ENCODE measurements at regions not wholly inside any gene's neighbourhood (a gene's known extent, or its start where the extent isn't known, plus 50 kb on each side); places are given as distances from the start of the nearest gene placed in this dataset.
"Not testable (repeated sequence)": the region's sequence is repeated elsewhere in the genome, so short reads cannot be mapped to it uniquely, and the experiment has no call there.

DNA sequence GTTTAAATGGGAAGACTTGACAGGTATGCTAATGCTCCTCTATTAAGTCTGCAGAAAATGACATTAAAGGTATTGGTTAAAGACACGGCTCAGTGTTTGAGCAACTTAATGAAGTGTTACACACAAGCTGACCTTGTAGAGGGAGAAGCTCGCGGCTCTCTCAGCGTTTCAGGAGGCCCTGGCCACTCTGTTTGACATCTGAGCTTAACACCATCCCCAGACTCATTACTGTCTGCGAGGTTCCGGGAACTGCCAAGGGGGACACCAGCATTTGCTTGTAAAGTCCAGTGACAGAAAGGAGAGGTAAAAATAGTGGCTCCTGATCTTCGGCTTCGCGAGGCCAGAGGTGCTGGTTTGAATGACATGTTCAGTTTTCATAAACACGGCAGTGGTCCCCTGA, 540.7 kb upstream of the CADM1 start:
- no peak for DNase-seq (ENCODE audit: low spot score)

DNA sequence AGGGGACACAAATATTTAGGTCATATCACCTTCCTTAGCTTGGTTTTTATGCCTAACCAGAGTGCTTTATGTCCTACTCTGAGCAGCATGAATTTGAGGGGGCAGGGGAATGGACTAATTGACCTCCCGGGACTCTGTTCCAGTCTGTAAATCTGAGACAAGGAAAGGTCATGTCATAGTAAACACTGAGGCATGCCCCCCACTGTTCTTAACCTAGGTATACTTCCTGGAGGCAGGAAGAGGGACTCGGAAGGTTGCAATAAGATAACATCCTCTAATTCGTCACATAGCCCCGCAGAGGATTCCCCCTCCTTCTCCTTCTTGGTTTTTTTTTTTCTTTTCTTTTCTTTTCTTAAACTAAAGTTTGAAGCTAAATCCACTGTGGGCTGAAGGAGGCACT, 540.3 kb upstream of the CADM1 start:
- no peak for DNase-seq (ENCODE audit: low spot score)

GRCh38 chr11:116043857-116044256, 539.6 kb upstream of the CADM1 start:
- no peak for DNase-seq (ENCODE audit: low spot score)

DNA sequence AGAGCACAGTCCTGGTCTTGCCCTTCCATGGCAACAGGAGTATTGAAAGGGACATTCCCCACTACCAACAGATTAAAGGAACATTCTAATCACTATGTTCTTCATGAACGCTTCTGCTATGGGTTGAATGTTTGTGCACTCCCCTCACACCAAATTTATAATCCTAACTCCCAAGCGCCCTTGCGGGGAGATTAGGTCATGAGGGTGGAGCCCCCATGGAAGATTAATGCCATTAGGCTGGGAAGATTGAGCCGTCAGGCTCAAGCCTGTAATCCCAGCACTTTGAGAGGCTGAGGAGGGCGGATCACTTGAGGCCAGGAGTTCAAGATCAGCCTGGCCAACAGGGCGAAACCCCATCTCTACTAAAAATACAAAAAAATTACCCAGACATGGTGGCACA, 538.8 kb upstream of the CADM1 start:
- not testable (repeated sequence) for DNase-seq (ENCODE audit: low spot score)

GRCh38 chr11:116042146-116042545, 537.9 kb upstream of the CADM1 start:
- no peak for DNase-seq (ENCODE audit: low spot score)

- DNase-seq (ENCODE audit: low spot score), result no peak
These were observed 533.6 kb upstream of the CADM1 start for GRCh38 chr11:116037861-116038260.

- DNase-seq (ENCODE audit: low spot score), result no peak
These were observed 531.8 kb upstream of the CADM1 start for GRCh38 chr11:116035977-116036376.

GRCh38 chr11:116033931-116034553, 529.8 kb upstream of the CADM1 start:
- DNase-seq (ENCODE audit: low spot score), result no peak

GRCh38 chr11:116030697-116031331, 526.6 kb upstream of the CADM1 start:
- DNase-seq (ENCODE audit: low spot score), result no peak

DNA sequence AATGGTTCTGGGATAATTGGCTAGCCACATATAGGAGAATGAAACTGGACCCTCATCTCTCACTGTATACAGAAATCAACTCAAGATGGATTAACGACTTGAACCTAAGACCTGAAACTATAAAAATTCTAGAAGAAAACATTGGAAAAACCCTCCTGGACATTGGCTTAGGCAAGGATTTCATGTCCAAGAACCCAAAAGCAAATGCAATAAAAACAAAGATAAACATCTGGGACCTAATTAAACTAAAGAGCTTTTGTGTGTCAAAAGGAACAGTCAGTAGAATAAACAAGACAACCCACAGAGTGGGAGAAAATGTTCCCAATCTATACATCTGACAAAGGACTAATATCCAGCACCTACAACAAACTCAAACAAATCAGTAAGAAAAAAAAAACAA, 524.3 kb upstream of the CADM1 start:
- not testable (repeated sequence) for DNase-seq (ENCODE audit: low spot score)

DNA sequence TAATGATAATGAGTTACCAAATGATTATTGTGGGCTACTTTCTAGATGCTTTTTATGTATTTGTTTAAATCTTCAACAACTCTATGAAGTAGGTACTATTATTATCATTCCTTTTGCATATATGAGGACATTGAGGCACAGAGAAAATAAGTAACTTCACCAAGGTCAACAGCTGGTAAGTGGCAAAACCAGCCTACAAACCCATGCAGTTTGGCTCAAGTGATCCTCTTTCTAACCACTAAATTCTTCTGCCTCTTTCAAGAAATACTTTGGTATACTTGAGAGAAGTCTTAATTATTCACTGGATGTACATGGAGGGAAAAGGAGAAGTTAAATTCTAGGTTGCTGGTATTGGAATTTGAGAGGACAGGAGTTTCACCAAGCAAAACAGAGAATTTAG, 495.2 kb upstream of the CADM1 start:
- no peak for DNase-seq (ENCODE audit: low spot score)

DNA sequence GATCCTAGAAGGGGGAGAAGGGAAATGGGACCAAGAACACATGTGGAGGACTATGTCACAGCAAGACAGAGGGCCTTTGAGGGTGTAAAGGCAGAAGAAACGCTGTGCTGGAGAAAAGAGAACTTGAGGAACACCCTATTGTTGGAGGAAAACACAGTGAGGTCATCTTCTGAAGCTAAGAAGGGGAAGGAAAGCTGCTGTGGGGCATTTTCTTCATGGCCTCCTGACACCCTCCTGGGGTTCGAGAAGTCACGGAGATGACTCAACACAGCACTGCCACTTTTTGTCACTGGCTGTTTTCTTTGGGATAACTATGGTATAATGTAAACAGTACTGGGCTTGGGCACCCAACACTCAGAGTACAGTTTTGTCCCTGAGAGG, 492.6 kb upstream of the CADM1 start:
- no peak for DNase-seq (ENCODE audit: low spot score)

GRCh38 chr11:115996125-115996807, 492.1 kb upstream of the CADM1 start:
- DNase-seq (ENCODE audit: low spot score), result no peak

DNA sequence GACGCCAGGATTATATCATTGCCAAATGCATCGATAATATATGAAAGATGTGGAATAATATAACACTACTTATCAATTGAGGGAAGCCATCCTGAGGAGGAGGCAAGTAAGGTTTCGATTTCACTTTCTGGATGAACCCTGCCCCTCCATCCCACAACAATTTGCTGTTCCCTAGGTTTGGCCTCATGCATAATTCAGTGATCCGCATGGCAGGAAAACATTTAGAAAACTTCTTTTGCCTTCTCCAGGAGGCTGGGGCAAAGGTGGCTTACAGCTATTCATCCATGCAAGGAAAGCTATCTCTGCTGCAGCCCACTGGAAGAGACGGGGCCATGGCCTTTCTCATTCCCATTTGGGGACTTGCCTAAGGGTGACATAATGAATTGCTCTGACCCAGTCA, 489.4 kb upstream of the CADM1 start:
- no peak for DNase-seq (ENCODE audit: low spot score)

DNA sequence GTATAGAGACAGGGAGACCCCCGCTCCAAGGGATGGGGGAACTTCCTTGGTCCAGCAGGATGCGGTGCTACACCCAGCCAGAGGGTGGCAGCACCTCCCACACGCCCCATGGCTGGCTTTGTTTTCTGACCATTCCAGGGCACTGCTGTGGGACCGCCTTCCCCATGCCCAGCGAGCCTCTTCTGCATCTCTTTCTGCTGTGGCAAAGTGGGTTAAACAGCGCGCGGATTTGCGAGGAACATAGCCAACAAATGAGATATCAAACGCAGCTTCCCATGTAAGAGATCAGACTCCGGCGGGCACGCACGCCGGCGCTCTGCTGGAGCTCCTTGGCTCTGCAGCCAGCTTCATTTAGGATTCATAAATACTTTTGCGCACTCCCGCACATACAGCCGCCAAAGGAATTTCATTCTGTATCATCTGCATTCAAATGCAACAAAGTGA, 485.8 kb upstream of the CADM1 start:
- DNase-seq (ENCODE audit: low spot score), result no peak

DNA sequence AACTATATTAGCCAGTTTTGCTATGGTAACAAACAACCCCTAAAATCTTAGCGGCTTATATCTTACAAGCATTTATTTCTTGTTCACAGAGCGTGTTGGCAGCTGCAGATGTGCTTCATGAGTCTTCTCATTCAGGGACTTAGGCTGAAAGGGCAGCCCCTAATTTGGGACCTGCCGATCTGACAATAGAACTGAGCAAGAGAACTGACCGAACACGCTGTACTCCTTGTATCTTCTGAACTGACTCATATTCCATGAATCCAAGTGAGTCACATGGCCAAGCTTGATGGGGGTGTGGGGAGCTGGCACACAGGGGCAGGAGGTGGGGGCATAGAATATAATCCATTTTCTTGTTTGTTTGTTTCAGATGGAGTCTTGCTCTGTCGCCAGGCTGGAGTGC, 481.7 kb upstream of the CADM1 start:
- no peak for DNase-seq (ENCODE audit: low spot score)

DNA sequence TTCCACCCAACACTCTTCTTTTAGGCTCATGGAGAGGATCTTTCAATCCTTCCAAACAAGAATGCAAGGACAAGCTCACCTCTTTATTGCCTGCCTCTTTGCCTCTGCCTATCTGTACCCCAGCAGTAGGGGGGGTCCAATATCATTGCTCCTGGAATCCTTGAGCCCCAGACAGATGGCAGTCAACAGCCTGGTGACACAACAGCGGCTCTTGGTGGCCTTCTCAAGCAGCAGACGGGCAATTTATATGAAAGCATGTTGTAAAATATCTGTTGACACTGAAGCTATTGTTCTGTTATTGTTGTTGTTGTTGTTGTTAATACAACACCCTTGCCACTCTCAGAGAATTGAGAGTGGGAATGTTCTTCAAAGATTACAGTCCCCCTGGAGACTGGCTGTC, 480.0 kb upstream of the CADM1 start:
- no peak for DNase-seq (ENCODE audit: low spot score)

- no peak for DNase-seq (ENCODE audit: low spot score)
These were observed 478.5 kb upstream of the CADM1 start for GRCh38 chr11:115982666-115983065.

- no peak for DNase-seq (ENCODE audit: low spot score)
These were observed 477.7 kb upstream of the CADM1 start for GRCh38 chr11:115981814-115982471.

DNA sequence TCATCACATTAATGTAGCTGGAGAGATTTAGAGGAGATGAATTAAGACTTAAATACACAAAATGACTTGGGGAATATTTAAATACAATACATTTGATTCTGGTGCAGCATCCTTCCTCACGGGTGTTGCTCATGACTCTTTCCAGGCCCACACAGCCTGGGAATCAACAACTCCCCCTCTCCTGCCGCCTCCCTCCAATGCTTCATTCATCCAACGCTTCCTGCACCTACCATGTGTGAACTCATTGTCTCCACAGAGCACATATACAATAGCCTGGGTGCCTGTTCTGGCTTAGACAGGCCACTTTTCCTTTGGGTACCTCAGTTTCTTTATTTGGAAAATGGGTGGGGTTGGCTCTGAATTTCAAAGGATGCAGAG, 476.9 kb upstream of the CADM1 start:
- no peak for DNase-seq (ENCODE audit: low spot score)

DNA sequence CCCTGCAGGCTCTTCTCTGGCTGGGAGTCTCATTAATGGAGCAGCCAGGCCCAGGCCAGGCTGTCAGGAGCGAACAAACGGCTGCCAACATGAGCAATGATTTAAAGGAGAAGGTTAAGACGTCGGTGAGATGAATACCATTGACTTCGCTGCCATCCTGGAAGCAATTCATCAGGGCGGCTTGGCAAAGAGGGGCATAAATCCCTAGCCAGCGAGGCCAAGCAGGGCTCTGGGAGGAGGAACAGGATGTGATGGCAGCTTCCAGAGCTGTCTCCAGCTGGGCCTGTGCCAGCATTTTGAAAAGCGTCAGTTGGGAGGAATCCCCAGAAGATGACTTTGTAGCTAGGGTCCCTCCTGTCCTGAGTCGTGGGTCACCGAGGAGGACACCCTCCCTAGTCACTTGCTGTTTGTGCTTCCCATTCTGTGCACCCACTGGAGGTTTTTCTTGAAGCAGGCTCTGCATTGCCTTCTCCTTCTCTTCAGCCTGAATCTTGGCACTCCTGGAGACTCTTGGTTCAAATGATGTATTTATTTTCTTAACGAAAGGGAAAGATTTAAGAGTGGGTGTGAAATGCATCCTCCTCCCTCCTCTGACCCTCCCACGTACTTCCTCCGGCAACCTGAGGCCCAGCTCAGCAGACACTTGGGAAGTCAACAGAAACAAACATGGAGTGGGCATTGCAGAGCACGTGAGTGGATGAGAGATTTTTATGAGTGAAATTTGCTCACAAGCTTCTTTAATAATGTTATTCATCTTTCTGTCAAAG, 476.3 kb upstream of the CADM1 start:
- no peak for DNase-seq (ENCODE audit: low spot score)

GRCh38 chr11:115974703-115975102, 470.5 kb upstream of the CADM1 start:
- DNase-seq (ENCODE audit: low spot score), result no peak
